ENCODE measurements at regions not wholly inside any gene's neighbourhood (a gene's known extent, or its start where the extent isn't known, plus 50 kb on each side); places are given as distances from the start of the nearest gene placed in this dataset.

GRCh38 chr10:63772491-63772890 lies 251.3 kb downstream of the REEP3 start:
- DNase-seq = no peak
- H3K27ac ChIP-seq = no peak overlapping the region
- no peaks in the 10 kb centered on the region for H3K9me3 ChIP-seq
- TF ChIP-seq CTCF (IDR thresholded peaks at IDR 0.05) = no peak
- H3K4me3 ChIP-seq = no peak overlapping the region
- H3K27me3 ChIP-seq = no peaks in the 10 kb centered on the region
- intact Hi-C loops (cut with DNase I; ENCODE audit: low total_unique reads) = no loop called here
- H3K36me3 ChIP-seq = no peaks in the 10 kb centered on the region
- peaks cover 0 to 15% (median 3%) of the 10 kb centered on the region in 4 donors for H3K4me1 ChIP-seq

- Histone ChIP-seq H3K27me3 (no peaks in the 10 kb centered on the region), H3K9me3 (no peaks in the 10 kb centered on the region), H3K36me3 (no peaks in the 10 kb centered on the region), H3K4me1 (peaks cover 0 to 11% (median 3%) of the 10 kb centered on the region in 4 donors), H3K27ac (no peak overlapping the region), H3K4me3 (no peak overlapping the region)
- no peak for TF ChIP-seq CTCF (IDR thresholded peaks at IDR 0.05)
- DNase-seq = no peak
- intact Hi-C loops (cut with DNase I; ENCODE audit: low total_unique reads) = no loop called here
Observed at GRCh38 chr10:63773106-63773505, 251.9 kb downstream of the REEP3 start.

- Histone ChIP-seq H3K4me3 (no peak overlapping the region), H3K27me3 (no peaks in the 10 kb centered on the region), H3K4me1 (peaks cover 0 to 11% (median 3%) of the 10 kb centered on the region in 4 donors), H3K36me3 (no peaks in the 10 kb centered on the region), H3K27ac (no peak overlapping the region), H3K9me3 (no peaks in the 10 kb centered on the region)
- intact Hi-C loops (cut with DNase I; ENCODE audit: low total_unique reads) = no loop called here
- DNase-seq = no peak
- no peak for TF ChIP-seq CTCF (IDR thresholded peaks at IDR 0.05)
Observed at GRCh38 chr10:63773962-63774361, 252.8 kb downstream of the REEP3 start.

- no peak for TF ChIP-seq CTCF (IDR thresholded peaks at IDR 0.05)
- Histone ChIP-seq H3K27ac (no peak overlapping the region), H3K36me3 (no peaks in the 10 kb centered on the region), H3K27me3 (no peaks in the 10 kb centered on the region), H3K4me1 (peaks cover 0 to 5% (median 0%) of the 10 kb centered on the region in 4 donors), H3K4me3 (no peak overlapping the region), H3K9me3 (no peaks in the 10 kb centered on the region)
- intact Hi-C loops (cut with DNase I; ENCODE audit: low total_unique reads) = no loop called here
- no peak for DNase-seq
Observed at GRCh38 chr10:63780101-63780500, 258.9 kb downstream of the REEP3 start.

GRCh38 chr10:63781226-63781625 lies 260.0 kb downstream of the REEP3 start:
- H3K27ac ChIP-seq = no peak overlapping the region
- no peak for TF ChIP-seq CTCF (IDR thresholded peaks at IDR 0.05)
- no peak overlapping the region for H3K4me3 ChIP-seq
- intact Hi-C loops (cut with DNase I; ENCODE audit: low total_unique reads) = no loop called here
- no peaks in the 10 kb centered on the region for H3K9me3 ChIP-seq
- H3K27me3 ChIP-seq = no peaks in the 10 kb centered on the region
- DNase-seq = no peak
- H3K36me3 ChIP-seq = no peaks in the 10 kb centered on the region
- H3K4me1 ChIP-seq = peaks cover 0 to 2% (median 0%) of the 10 kb centered on the region in 4 donors

- Histone ChIP-seq H3K4me1 (peaks cover 0 to 6% (median 3%) of the 10 kb centered on the region in 4 donors), H3K9me3 (no peaks in the 10 kb centered on the region), H3K36me3 (no peaks in the 10 kb centered on the region), H3K4me3 (no peak overlapping the region), H3K27me3 (no peaks in the 10 kb centered on the region), H3K27ac (no peak overlapping the region)
- DNase-seq = no peak
- no peak for TF ChIP-seq CTCF (IDR thresholded peaks at IDR 0.05)
- intact Hi-C loops (cut with DNase I; ENCODE audit: low total_unique reads) = no loop called here
Observed at GRCh38 chr10:63783882-63784281, 262.7 kb downstream of the REEP3 start.
